ENCODE measurements at regions not wholly inside any gene's neighbourhood (a gene's known extent, or its start where the extent isn't known, plus 50 kb on each side); places are given as distances from the start of the nearest gene placed in this dataset.

GRCh38 chrX:143935601-143936000 lies 51.7 kb downstream of the UBE2NL start:
- no peak for TF ChIP-seq REST (IDR thresholded peaks at IDR 0.05; ENCODE audit: low read depth)
- no peak for TF ChIP-seq NFIC (IDR thresholded peaks at IDR 0.05)
- no peak for TF ChIP-seq TCF12 (IDR thresholded peaks at IDR 0.05; ENCODE audit: low read depth)
- no peak for TF ChIP-seq CREB1 (IDR thresholded peaks at IDR 0.05; ENCODE audit: low read depth)
- no peak for TF ChIP-seq CEBPB (IDR thresholded peaks at IDR 0.05)
- no peak for TF ChIP-seq USF1 (IDR thresholded peaks at IDR 0.05)
- no peak for TF ChIP-seq EP300 (IDR thresholded peaks at IDR 0.05; ENCODE audit: borderline replicate concordance)
- TF ChIP-seq YY1 (IDR thresholded peaks at IDR 0.05; ENCODE audit: low read depth), result no peak
- TF ChIP-seq TAF1 (IDR thresholded peaks at IDR 0.05; ENCODE audit: low read depth), result no peak
- no peak for TF ChIP-seq ZBTB7A (IDR thresholded peaks at IDR 0.05; ENCODE audit: low read depth)
- TF ChIP-seq MAX (IDR thresholded peaks at IDR 0.05), result no peak
- TF ChIP-seq EGR1 (IDR thresholded peaks at IDR 0.05), result no peak

GRCh38 chrX:143940119-143940518 lies 56.2 kb downstream of the UBE2NL start:
- TF ChIP-seq FOXM1 (IDR thresholded peaks at IDR 0.05; ENCODE audit: borderline replicate concordance, low read depth) (no peak), NFIC (IDR thresholded peaks at IDR 0.05) (no peak), ZBTB7A (IDR thresholded peaks at IDR 0.05; ENCODE audit: low read depth) (no peak), USF1 (IDR thresholded peaks at IDR 0.05) (no peak), TAF1 (IDR thresholded peaks at IDR 0.05; ENCODE audit: low read depth) (no peak), EGR1 (IDR thresholded peaks at IDR 0.05) (no peak), TCF12 (IDR thresholded peaks at IDR 0.05; ENCODE audit: low read depth) (no peak), REST (IDR thresholded peaks at IDR 0.05; ENCODE audit: low read depth) (no peak)

GRCh38 chrX:143945171-143945570 lies 61.3 kb downstream of the UBE2NL start:
- TF ChIP-seq TEAD4 (IDR thresholded peaks at IDR 0.05), result no peak
- no peak for TF ChIP-seq TCF12 (IDR thresholded peaks at IDR 0.05; ENCODE audit: low read depth)
- TF ChIP-seq TAF1 (IDR thresholded peaks at IDR 0.05; ENCODE audit: low read depth), result no peak
- no peak for TF ChIP-seq USF1 (IDR thresholded peaks at IDR 0.05)

- TF ChIP-seq EGR1 (IDR thresholded peaks at IDR 0.05) (no peak), NFIC (IDR thresholded peaks at IDR 0.05) (no peak), CEBPB (IDR thresholded peaks at IDR 0.05) (no peak), TCF12 (IDR thresholded peaks at IDR 0.05; ENCODE audit: low read depth) (no peak), REST (IDR thresholded peaks at IDR 0.05; ENCODE audit: low read depth) (no peak), ZBTB7A (IDR thresholded peaks at IDR 0.05; ENCODE audit: low read depth) (no peak), TEAD4 (IDR thresholded peaks at IDR 0.05) (no peak), YY1 (IDR thresholded peaks at IDR 0.05; ENCODE audit: low read depth) (no peak), RAD21 (IDR thresholded peaks at IDR 0.05; ENCODE audit: low read depth) (no peak), USF1 (IDR thresholded peaks at IDR 0.05) (no peak), TAF1 (IDR thresholded peaks at IDR 0.05; ENCODE audit: low read depth) (no peak), FOXM1 (IDR thresholded peaks at IDR 0.05; ENCODE audit: borderline replicate concordance, low read depth) (no peak), EP300 (IDR thresholded peaks at IDR 0.05; ENCODE audit: borderline replicate concordance) (no peak), CREB1 (IDR thresholded peaks at IDR 0.05; ENCODE audit: low read depth) (no peak), MAX (IDR thresholded peaks at IDR 0.05) (no peak)
Measured at GRCh38 chrX:143964549-143964948, 80.7 kb downstream of the UBE2NL start.

All from Ishikawa (cell line).